Activated CD8-positive, alpha-beta memory T cell treated with anti-CD3 and anti-CD28 coated beads for 4 hours (primary cell): ENCODE measurements at regions not wholly inside any gene's neighbourhood (a gene's known extent, or its start where the extent isn't known, plus 50 kb on each side); places are given as distances from the start of the nearest gene placed in this dataset.
"Not testable (repeated sequence)": the region's sequence is repeated elsewhere in the genome, so short reads cannot be mapped to it uniquely, and the experiment has no call there.

Experiments
- DNase-seq, 2 donors: peaks; one replicate each; pipeline ENCODE4 v3.0.0-alpha.2; 2020; ENCODE audit warnings: low read depth in 2 of 2

GRCh38 chr2:126049461-126049860 lies 606.5 kb upstream of the GYPC start:
- DNase-seq = no peak

GRCh38 chr2:126050991-126051736 lies 604.8 kb upstream of the GYPC start:
- no peak for DNase-seq

- not testable (repeated sequence) for DNase-seq
These were observed 604.2 kb upstream of the GYPC start for GRCh38 chr2:126051737-126052240.

DNA sequence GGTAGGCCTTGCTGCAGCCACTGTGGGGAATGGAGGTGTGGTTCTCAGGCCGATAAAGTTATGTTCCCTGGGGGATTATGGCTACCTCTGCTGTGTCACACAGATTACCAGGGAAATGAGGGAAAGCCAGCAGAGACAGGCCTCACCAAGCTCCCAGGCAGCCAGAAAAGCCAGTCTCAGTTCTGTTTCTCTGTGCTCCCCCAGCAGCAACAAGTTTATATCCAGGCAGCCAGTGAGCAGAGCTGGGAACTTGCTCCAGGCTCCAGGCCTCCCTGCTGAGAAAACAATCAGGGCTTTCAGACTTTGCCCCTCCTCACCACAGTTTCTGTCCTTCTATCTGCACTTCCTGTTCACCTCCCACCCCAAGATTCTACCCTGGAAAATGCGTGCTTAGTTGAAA lies 596.6 kb upstream of the GYPC start:
- DNase-seq = no peak

DNA sequence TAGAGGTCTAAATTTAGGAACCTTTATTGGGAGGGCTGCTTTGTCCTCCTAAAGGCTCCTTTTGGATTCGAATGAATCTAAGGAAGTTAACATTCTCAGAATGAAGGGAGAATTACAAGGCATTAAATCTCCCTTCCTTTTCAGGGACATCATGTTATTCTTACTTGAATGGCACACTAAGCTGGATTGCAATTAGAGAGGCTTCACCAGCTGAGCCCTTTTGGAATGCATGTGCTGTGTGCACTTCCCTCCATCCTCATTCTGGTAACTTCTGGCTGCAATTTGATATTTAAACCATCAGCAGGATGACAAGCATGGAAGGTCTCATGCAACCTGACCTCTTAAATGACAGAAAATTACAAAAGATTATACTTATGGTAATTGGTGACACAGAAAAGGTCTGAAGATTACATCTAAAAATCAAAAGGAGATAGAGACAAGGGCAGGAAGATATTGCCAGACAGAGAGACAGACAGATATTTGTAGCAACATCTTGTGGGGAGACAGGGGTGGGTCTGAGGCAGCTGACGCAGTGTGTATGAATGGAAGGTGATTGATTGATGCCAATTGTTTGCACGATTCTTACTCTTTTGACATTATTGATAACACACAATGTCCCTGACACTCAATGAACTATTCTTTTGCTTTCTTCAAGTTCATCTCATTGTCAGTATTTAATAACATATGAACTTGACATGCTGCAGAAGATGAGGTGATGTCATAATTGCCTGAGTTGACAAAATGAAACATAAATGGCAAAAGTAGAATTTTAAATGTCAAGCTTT lies 570.8 kb upstream of the GYPC start:
- DNase-seq = no peak

- no peak for DNase-seq
These were observed 555.0 kb upstream of the GYPC start for GRCh38 chr2:126100962-126101361.

- no peak for DNase-seq
These were observed 550.0 kb upstream of the GYPC start for GRCh38 chr2:126106006-126106405.

- DNase-seq = no peak
These were observed 548.1 kb upstream of the GYPC start for GRCh38 chr2:126107883-126108282.

DNA sequence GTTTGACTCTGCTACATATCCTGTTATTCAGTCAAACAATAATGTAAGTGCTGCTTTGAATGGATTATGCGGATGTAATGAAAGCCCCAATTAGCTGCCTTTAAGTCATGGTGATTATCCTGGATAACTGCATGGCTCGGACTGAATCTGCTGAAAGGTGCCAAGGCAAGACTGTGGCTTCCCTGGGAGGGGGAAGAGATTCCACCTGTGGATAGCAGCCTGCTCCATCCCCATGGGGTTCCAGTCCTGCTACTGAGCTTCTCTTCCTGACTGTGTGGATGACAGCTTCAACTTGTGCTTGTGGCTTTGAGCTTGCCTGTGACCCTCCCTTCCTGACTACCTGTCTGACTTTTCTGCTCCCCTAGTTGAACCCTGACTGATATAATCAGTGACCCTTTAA lies 540.0 kb upstream of the GYPC start:
- no peak for DNase-seq

DNA sequence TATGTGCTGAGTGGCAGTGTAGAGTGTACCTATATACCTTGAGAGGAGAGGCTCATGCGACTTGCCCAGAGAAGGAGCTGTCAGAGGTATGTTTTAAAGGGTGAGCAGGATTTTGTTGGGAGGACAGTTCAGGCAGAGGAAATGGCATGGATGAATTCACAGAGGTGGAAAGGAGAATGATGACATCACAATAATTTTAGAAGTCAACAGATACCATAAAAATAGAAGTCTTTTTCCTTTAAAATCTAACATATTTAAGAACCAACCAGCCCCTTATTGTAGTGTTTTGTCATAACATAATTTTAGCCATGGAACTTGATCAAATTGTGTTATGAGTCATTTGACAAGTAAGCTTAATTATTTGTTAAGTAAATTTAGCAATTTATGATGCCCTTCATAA lies 538.1 kb upstream of the GYPC start:
- DNase-seq = no peak

GRCh38 chr2:126145752-126146151 lies 510.2 kb upstream of the GYPC start:
- no peak for DNase-seq

DNA sequence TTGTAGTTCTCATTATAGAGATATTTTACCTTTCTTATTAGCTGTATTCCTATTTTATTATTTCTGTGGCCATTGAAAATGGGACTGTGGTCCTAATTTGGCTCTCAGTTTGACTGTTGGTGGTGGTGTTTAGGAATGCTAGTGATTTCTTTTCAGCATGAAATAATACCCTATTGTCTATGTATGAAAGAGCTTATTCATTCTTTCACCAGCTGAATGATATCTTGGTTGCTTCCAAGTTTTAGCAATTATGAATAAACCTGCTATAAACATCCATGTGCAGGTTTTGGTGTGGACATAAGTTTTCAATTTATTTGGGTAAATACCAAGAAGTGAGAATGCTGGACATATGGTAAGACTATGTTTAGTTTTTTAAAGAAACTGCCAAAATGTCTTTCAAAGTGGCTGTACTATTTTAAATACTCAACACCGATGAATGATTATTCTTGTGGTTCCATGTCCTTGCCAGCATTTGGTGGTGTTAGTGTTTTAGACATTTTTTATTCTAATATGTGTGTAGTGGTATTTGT lies 501.6 kb upstream of the GYPC start:
- DNase-seq = no peak

GRCh38 chr2:126160950-126161349 lies 495.0 kb upstream of the GYPC start:
- DNase-seq = not testable (repeated sequence)

DNA sequence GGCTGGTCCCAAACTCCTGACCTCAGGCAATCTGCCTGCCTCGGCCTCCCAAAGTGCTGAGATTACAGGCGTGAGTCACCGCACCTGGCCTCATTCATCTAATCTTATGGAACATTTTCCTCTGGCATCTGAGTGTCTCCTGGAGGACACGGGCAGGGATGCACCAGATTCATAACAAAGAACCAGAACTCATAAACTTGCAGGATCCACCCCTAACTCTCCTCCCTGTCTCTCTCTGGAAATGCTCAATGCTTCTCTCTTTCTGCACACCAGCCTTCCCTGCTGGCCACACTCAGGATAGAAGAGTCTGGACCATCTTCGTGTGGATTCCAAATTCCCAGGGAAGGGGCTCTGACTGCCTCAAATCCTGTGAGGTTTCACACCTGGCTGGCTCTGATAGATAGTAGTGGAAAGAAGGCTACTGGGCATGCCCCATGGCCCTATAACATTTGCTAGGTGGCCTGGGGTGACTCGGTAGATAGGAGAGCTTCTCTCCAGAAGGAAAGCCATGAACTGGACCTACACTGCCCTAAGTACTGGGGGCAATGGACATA lies 483.2 kb upstream of the GYPC start:
- no peak for DNase-seq

GRCh38 chr2:126175222-126175621 lies 480.7 kb upstream of the GYPC start:
- DNase-seq = no peak

- DNase-seq = no peak
These were observed 478.5 kb upstream of the GYPC start for GRCh38 chr2:126177479-126177878.

- DNase-seq = no peak
These were observed 468.3 kb upstream of the GYPC start for GRCh38 chr2:126187668-126188067.

DNA sequence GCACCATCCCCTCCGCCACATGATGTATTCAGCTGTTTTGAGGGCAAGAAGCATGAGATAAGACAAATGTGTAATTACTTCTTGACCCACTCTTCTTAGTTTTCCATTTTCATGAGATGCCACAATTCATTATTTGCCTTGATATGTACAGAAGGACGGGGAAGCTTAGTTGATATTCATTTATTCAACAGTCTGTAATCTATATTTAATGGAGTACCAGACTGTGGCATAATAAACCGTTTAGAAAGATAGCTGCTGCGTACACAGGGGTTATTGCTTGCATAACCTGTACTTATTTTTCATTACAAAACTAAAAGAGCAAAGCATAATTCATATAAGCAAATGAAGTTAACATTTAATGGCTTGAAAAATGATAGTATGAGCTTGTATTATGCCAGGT lies 466.4 kb upstream of the GYPC start:
- DNase-seq = no peak

DNA sequence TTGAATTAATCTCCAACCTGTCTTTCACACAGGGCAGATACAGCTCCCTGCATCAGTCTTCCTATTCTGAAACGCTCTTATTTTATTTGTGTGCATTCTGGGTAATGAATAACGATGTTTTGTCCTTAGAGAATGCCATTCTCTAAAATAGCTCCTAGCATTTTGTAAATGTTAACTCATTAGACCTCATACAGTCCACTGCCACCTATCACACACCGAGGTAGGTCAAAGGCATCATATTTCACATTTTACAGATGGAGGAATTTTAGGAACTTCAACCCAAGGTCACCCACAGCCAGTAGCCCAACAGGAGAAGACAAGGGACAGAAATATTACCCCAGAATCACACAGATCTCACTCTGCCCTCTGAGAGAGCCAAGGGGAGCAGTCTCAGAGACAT lies 455.4 kb upstream of the GYPC start:
- no peak for DNase-seq

DNA sequence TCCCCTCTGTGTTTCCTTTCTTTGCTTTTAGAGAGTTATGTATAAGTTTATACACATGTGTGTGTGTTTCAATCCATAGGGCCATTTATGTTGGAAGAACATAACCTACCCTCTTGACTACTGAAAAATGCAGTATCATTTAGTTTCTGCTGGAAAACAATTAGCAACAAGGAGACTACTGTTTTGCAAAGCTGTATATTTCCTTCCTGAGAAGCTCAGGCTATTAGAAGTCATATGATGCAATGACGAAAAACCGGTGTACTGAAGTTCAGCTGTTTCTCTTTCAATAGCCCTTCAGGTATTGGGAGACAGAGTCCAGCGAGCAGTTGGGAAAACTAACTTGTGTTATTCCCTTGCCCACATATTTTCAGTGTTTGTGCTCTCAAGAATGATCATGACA lies 447.7 kb upstream of the GYPC start:
- no peak for DNase-seq

DNA sequence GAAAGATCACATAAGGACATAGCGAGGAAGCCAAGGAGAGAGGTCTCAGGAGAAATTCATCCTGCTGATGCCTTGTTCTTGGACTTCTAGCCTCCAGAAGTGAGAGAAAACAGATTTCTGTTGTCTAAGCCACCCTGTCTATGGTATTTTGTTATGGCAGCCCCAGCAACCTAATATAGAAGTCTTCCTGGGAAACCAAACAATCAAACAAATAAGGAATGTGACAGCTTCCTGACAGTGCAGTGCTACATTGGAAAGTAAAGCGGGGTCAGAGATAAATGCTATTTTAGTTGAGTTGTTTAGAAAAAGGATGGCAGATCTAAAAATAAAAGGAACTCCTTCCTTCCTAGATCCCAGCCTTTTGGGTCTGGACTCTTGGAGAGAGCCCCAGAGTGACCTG lies 443.2 kb upstream of the GYPC start:
- no peak for DNase-seq

- no peak for DNase-seq
These were observed 436.9 kb upstream of the GYPC start for GRCh38 chr2:126219081-126219480.

GRCh38 chr2:126220331-126220730 lies 435.6 kb upstream of the GYPC start:
- DNase-seq = no peak
